NT2/D1 (cell line): ENCODE measurements at regions not wholly inside any gene's neighbourhood (a gene's known extent, or its start where the extent isn't known, plus 50 kb on each side); places are given as distances from the start of the nearest gene placed in this dataset.
"Not testable (repeated sequence)": the region's sequence is repeated elsewhere in the genome, so short reads cannot be mapped to it uniquely, and the experiment has no call there.

Experiments used
- DNase-seq: peaks from one replicate; pipeline ENCODE4 v3.0.0-alpha.2; 2011; ENCODE audit warnings: low read depth, low spot score
- H3K27me3 ChIP-seq: 2 replicates; pipeline ENCODE4 v1.6.0; 2011; ENCODE audit warnings: mild to moderate bottlenecking; ENCODE audit not compliant: insufficient read length, insufficient read depth
- H3K36me3 ChIP-seq: 2 replicates; pipeline ENCODE4 v1.6.1; 2011; ENCODE audit warnings: mild to moderate bottlenecking, low read length, mixed read lengths; ENCODE audit not compliant: insufficient read depth, insufficient read length
- H3K4me1 ChIP-seq: 2 replicates; pipeline ENCODE4 v1.5.1; 2011; ENCODE audit not compliant: insufficient read depth, insufficient read length
- H3K4me3 ChIP-seq: 2 replicates; pipeline ENCODE4 v1.5.1; 2011; ENCODE audit warnings: low read depth; ENCODE audit not compliant: insufficient read length
- H3K9ac ChIP-seq: 2 replicates; pipeline ENCODE4 v1.6.0; 2011; ENCODE audit warnings: low read depth; ENCODE audit not compliant: insufficient read length
- H3K9me3 ChIP-seq: 2 replicates; pipeline ENCODE4 v1.5.1; 2011; ENCODE audit warnings: mild to moderate bottlenecking, low read length; ENCODE audit not compliant: insufficient read depth
- SUZ12 ChIP-seq: IDR thresholded peaks from 2 replicates; pipeline ENCODE4 v1.6.1; 2011; ENCODE audit not compliant: insufficient read length, insufficient read depth; ENCODE audit errors: extremely low read depth
- YY1 ChIP-seq: IDR thresholded peaks from 2 replicates; pipeline ENCODE4 v1.6.1; 2011; ENCODE audit not compliant: insufficient read length, insufficient read depth
- ZNF274 ChIP-seq: IDR thresholded peaks from 2 replicates; pipeline ENCODE4 v1.6.1; 2011; ENCODE audit warnings: mild to moderate bottlenecking, low read depth, low read length

DNA sequence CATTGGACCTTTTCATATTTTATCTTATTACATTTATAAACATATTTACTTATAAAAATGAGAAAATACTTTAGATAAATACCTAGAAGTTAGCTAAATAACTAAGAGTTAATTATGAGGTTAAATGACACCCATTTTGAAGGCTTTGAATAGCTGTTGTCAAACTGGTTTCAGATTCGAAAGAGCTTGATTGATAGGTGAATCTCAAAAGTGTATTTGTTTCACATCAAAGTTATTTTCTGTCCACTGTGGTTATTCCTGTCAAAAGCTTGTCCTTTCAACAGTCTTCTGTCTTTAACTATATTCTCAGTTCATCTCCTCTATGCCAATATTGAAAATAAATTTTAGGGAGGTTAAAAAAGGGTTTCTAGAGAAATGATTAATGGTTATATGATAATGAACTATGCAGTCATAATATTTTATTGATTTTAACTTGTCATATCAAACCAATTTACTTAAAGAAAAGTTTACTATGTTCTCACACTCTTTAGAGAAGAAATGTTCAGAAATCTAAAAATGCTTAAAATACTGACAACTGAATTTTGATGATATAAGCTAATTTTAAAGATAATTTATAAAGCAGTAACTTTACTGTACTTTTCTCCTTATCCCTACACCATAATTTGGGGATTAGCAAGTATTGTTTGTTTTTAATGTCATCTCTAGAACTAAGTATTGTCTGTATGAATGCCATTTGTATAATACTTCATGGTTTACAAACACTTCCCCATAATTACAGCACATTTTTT lies 72.0 kb upstream of the FOXP2 start:
- Histone ChIP-seq H3K9me3 (no peaks in the 10 kb centered on the region), H3K27me3 (no peaks in the 10 kb centered on the region), H3K4me1 (no peaks in the 10 kb centered on the region), H3K9ac (no peak overlapping the region), H3K4me3 (no peak overlapping the region), H3K36me3 (no peaks in the 10 kb centered on the region)
- TF ChIP-seq SUZ12 (no peak), YY1 (no peak), ZNF274 (no peak)
- no peak for DNase-seq

- no peaks in the 10 kb centered on the region for H3K4me1 ChIP-seq
- H3K27me3 ChIP-seq = no peaks in the 10 kb centered on the region
- DNase-seq = no peak
- no peak overlapping the region for H3K9ac ChIP-seq
- no peak overlapping the region for H3K4me3 ChIP-seq
- H3K36me3 ChIP-seq = no peaks in the 10 kb centered on the region
- H3K9me3 ChIP-seq = no peaks in the 10 kb centered on the region
- TF ChIP-seq ZNF274 (no peak), SUZ12 (no peak), YY1 (no peak)
Measured at GRCh38 chr7:114341648-114342047, 73.0 kb upstream of the FOXP2 start.

DNA sequence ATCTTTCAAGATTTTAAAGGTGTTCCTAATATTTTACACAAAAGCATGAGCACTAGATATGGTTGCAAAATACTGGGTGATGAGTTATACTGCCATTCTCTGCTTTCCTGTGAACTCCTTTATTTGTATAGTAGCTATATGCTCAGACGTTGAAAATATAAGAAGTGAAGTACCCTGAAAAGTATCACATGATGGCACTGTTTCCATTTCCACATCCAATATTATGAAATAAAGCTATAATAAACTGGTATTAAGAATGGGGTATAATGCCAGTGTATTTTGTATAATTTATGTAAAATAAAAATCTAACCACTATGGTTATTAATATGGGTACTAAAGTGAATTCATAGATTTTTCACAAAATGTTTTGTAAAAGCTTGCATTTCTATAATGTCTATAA lies 79.6 kb upstream of the FOXP2 start:
- H3K9ac ChIP-seq = no peak overlapping the region
- no peaks in the 10 kb centered on the region for H3K4me1 ChIP-seq
- no peaks in the 10 kb centered on the region for H3K36me3 ChIP-seq
- no peaks in the 10 kb centered on the region for H3K9me3 ChIP-seq
- no peaks in the 10 kb centered on the region for H3K27me3 ChIP-seq
- H3K4me3 ChIP-seq = no peak overlapping the region
- no peak for TF ChIP-seq ZNF274
- no peak for TF ChIP-seq SUZ12
- TF ChIP-seq YY1 = no peak
- no peak for DNase-seq

- not testable (repeated sequence) for DNase-seq, H3K27me3 ChIP-seq, H3K36me3 ChIP-seq, H3K9me3 ChIP-seq, H3K4me3 ChIP-seq, H3K9ac ChIP-seq, H3K4me1 ChIP-seq
Measured at GRCh38 chr7:114329458-114329857, 85.2 kb upstream of the FOXP2 start.

DNA sequence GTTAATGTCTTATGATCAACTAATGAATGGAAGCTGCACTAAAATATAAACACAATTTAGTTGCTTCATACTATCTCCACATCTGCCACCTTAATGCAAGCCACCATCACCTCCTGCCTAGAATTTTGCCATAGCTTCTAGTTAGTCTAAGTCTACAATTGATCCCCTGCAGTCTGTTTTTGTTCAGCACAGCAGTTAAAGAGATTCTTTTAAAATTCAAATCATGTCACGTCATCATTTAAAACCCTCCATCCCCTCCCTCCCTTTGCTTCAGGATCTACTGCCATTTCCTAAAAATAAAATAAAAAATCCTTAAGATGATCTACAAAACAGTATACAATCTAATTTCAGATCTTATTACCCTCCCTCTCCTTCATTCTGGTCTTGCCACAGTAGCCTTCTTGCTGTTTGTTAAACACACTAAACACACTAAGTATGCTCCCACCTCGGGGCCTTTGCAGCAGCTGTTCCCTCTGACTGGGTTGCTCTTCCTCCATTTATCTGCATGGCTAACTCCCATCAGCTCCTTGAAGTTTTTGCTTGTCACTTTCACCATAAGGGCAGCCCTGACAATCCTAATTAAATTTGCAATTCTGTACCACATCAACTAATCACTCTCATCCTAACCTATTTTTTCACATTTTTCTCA lies 97.0 kb upstream of the FOXP2 start:
- no peak for DNase-seq
- no peaks in the 10 kb centered on the region for H3K27me3 ChIP-seq
- H3K9ac ChIP-seq = no peak overlapping the region
- H3K9me3 ChIP-seq = no peaks in the 10 kb centered on the region
- no peak overlapping the region for H3K4me3 ChIP-seq
- no peak for TF ChIP-seq ZNF274
- TF ChIP-seq YY1 = no peak
- TF ChIP-seq SUZ12 = no peak
- H3K36me3 ChIP-seq = no peaks in the 10 kb centered on the region
- no peaks in the 10 kb centered on the region for H3K4me1 ChIP-seq

DNA sequence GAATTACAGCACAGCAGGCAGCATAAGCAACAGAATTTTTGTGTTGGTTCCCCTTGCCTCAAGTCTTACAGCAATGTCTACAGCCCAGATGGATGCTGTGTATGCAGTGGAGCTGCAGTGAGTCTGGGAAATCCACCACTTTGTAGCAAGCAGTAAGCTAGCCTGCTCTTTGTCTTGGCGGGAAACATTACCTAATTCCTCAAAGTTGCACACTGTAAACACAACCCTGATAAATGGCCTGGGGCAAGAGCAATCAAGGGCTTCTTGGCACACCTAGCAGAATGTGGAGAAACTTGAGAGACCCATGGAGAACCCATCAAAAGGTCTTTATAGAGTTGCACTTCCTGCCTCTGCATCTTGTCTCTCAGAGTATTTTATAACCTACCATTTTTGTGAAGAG lies 102.0 kb upstream of the FOXP2 start:
- no peak for TF ChIP-seq ZNF274
- TF ChIP-seq YY1 = no peak
- no peak for TF ChIP-seq SUZ12
- H3K4me3 ChIP-seq = no peak overlapping the region
- DNase-seq = no peak
- H3K9ac ChIP-seq = no peak overlapping the region
- H3K27me3 ChIP-seq = no peaks in the 10 kb centered on the region
- no peaks in the 10 kb centered on the region for H3K9me3 ChIP-seq
- no peaks in the 10 kb centered on the region for H3K36me3 ChIP-seq
- H3K4me1 ChIP-seq = no peaks in the 10 kb centered on the region

DNA sequence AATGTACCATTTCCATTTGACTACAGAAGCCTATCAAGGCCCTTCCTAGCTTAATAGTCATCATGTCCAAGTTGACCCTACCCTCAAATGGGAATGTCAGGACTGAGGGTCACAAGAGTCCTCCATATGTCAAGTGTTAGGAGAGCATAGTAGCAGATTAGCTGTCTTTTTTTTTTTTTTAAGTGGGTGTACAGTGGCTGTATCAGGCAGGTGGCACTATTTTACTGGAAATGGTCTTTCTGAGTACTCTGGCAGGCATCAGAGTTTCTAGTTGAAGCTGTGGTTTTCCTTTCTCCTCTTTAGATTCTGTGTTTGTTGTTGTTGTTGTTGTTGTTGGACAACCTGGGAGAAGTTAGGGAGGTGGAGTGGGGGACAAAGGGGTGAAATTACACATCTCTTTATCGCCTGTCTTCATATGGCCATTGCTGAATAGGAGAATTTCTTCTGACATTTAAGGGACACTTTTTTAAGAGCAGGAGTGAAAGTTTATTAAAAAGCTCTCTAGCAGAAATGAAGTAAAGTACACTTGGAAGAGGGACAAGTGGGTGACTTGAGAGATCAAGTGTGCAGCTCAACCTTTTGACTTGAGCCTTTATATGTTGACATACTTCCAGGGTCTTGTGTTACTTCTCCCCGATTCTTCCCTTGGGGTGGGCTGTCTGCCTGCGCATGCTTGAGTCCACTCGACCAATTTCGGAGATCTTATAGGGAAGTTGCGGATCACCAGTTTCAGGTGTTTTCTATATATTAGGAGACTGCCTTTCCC lies 104.1 kb upstream of the FOXP2 start:
- Histone ChIP-seq H3K36me3 (no peaks in the 10 kb centered on the region), H3K27me3 (no peaks in the 10 kb centered on the region), H3K4me1 (no peaks in the 10 kb centered on the region), H3K9ac (no peak overlapping the region), H3K4me3 (no peak overlapping the region), H3K9me3 (no peaks in the 10 kb centered on the region)
- no peak for DNase-seq
- TF ChIP-seq ZNF274 (no peak), SUZ12 (no peak), YY1 (no peak)
